DND-41 (cell line): ENCODE measurements at regions not wholly inside any gene's neighbourhood (a gene's known extent, or its start where the extent isn't known, plus 50 kb on each side); places are given as distances from the start of the nearest gene placed in this dataset.

ENCODE experiments used
- ATAC-seq: fragments of 200-7000 bp; cut with Tn5 transposase; 3 replicates; pipeline ENCODE4 v1.9.1; 2021; ENCODE audit warnings: low read depth; ENCODE audit not compliant: insufficient read depth
- DNase-seq: peaks from one replicate; pipeline ENCODE4 v3.0.0-alpha.2; 2020
- H2AFZ ChIP-seq: 2 replicates; pipeline ENCODE4 v1.6.0; 2012; ENCODE audit warnings: low read depth, low read length
- H3K27ac ChIP-seq: 2 replicates; pipeline ENCODE4 v1.5.1; 2012; ENCODE audit warnings: low read length, inconsistent platforms
- H3K27me3 ChIP-seq: fragments of 200-600 bp; sonication (generic); 2 replicates; pipeline ENCODE4 v1.6.0; 2012; ENCODE audit warnings: low read length, mild to moderate bottlenecking, inconsistent platforms; ENCODE audit not compliant: insufficient read depth, poor library complexity
- H3K36me3 ChIP-seq: 2 replicates; pipeline ENCODE4 v1.5.1; 2012; ENCODE audit warnings: low read length, inconsistent platforms; ENCODE audit not compliant: insufficient read depth
- H3K4me1 ChIP-seq: 2 replicates; pipeline ENCODE4 v1.5.1; 2012; ENCODE audit warnings: mild to moderate bottlenecking, low read length; ENCODE audit not compliant: insufficient read depth
- H3K4me2 ChIP-seq: 2 replicates; pipeline ENCODE4 v1.6.0; 2012; ENCODE audit warnings: mild to moderate bottlenecking, moderate library complexity, low read length, inconsistent platforms; ENCODE audit not compliant: insufficient read depth
- H3K4me3 ChIP-seq, 2 experiments: fragments of 200-600 bp in 1 of 2; shearing (Covaris generic) in 1 of 2; 2 replicates each; pipeline ENCODE4 v1.5.1; 2012 to 2016; ENCODE audit warnings: inconsistent platforms in 2 of 2, low read length in 2 of 2, mild to moderate bottlenecking in 2 of 2, low read depth in 1 of 2, moderate library complexity in 1 of 2
- H3K79me2 ChIP-seq: 2 replicates; pipeline ENCODE4 v1.6.0; 2012; ENCODE audit warnings: low read length, inconsistent platforms; ENCODE audit not compliant: insufficient read depth
- H3K9ac ChIP-seq: 2 replicates; pipeline ENCODE4 v1.6.0; 2012; ENCODE audit warnings: low read depth, mild to moderate bottlenecking, inconsistent platforms, low read length, moderate library complexity
- H3K9me3 ChIP-seq: 2 replicates; pipeline ENCODE4 v1.5.1; 2012; ENCODE audit warnings: low read length, moderate library complexity, mild to moderate bottlenecking, inconsistent platforms; ENCODE audit not compliant: insufficient read depth, severe bottlenecking
- H4K20me1 ChIP-seq: 2 replicates; pipeline ENCODE4 v1.6.0; 2012; ENCODE audit warnings: low read length; ENCODE audit not compliant: insufficient read depth
- EZH2 ChIP-seq: IDR thresholded peaks from 3 replicates; pipeline ENCODE4 v1.6.1; 2012; ENCODE audit warnings: borderline replicate concordance, low read depth, mild to moderate bottlenecking, moderate library complexity, low read length, inconsistent platforms; ENCODE audit not compliant: severe bottlenecking
- TF ChIP-seq, protein P1 (sequence below): IDR thresholded peaks from 2 replicates; pipeline ENCODE4 v1.5.1; 2012; ENCODE audit warnings: borderline replicate concordance, low read length, moderate library complexity, mild to moderate bottlenecking; ENCODE audit not compliant: poor library complexity, severe bottlenecking; ENCODE audit errors: extremely low read depth

DNA sequence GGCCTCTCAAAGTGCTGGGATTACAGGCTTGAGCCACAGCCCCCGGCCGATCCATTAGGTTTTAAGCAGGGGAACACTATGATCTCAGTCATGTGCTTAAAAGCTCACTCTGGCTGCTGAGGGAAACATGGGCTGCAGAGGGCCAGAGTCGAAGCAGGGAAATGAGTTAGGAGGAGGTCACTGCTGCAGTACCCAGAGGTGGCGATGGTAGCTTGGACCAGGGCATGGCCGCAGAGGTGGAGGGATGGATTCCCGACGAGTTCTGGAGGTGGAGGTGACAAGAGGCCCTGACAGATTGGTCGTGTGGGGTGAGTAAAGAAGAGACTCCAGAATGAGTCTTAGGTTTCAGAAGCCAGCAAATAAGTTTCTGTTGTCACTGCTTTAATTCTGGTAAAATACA is 54.4 kb upstream of the INCENP start:
- no peak overlapping the region for H3K4me3 ChIP-seq
- H3K79me2 ChIP-seq, result no peaks in the 10 kb centered on the region
- H2AFZ ChIP-seq, result no peak overlapping the region
- ATAC-seq (no peak), DNase-seq (no peak)
- no peaks in the 10 kb centered on the region for H3K36me3 ChIP-seq
- H3K4me1 ChIP-seq, result no peaks in the 10 kb centered on the region
- no peak overlapping the region for H3K4me2 ChIP-seq
- H3K9ac ChIP-seq, result no peak overlapping the region
- no peaks in the 10 kb centered on the region for H3K9me3 ChIP-seq
- no peaks in the 10 kb centered on the region for H3K27me3 ChIP-seq
- TF ChIP-seq, protein P1, sequence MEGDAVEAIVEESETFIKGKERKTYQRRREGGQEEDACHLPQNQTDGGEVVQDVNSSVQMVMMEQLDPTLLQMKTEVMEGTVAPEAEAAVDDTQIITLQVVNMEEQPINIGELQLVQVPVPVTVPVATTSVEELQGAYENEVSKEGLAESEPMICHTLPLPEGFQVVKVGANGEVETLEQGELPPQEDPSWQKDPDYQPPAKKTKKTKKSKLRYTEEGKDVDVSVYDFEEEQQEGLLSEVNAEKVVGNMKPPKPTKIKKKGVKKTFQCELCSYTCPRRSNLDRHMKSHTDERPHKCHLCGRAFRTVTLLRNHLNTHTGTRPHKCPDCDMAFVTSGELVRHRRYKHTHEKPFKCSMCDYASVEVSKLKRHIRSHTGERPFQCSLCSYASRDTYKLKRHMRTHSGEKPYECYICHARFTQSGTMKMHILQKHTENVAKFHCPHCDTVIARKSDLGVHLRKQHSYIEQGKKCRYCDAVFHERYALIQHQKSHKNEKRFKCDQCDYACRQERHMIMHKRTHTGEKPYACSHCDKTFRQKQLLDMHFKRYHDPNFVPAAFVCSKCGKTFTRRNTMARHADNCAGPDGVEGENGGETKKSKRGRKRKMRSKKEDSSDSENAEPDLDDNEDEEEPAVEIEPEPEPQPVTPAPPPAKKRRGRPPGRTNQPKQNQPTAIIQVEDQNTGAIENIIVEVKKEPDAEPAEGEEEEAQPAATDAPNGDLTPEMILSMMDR, result no peak
- no peak for TF ChIP-seq EZH2
- H3K27ac ChIP-seq, result no peak overlapping the region
- H4K20me1 ChIP-seq, result no peaks in the 10 kb centered on the region

DNA sequence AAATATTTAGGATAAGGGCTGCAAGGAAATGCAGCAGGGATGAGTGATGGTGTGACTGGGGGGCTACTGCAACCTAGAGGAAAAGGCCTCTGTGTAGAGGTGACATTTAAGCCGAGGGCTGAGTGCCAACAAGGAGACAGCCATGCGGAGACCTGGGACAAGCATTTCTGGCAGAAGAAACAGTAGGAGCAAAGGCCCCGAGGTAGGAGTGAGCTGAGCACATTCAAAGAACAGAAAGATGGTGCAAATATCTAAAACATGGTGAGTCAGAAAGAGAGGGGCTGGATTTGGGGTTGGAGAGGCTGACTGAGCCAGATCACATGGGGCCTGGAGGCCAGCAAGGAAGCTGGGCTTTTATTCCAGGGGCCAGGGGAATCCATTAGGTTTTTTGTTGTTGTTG is 55.1 kb upstream of the INCENP start:
- H3K27me3 ChIP-seq, result peaks cover 4% of the 10 kb centered on the region
- no peak overlapping the region for H3K4me3 ChIP-seq
- no peak overlapping the region for H2AFZ ChIP-seq
- H3K36me3 ChIP-seq, result no peaks in the 10 kb centered on the region
- no peaks in the 10 kb centered on the region for H3K9me3 ChIP-seq
- no peaks in the 10 kb centered on the region for H3K79me2 ChIP-seq
- no peaks in the 10 kb centered on the region for H3K4me1 ChIP-seq
- no peak for ATAC-seq
- no peak overlapping the region for H3K4me2 ChIP-seq
- no peak for DNase-seq
- no peak overlapping the region for H3K27ac ChIP-seq
- TF ChIP-seq, protein P1, result no peak
- TF ChIP-seq EZH2, result no peak
- no peaks in the 10 kb centered on the region for H4K20me1 ChIP-seq
- H3K9ac ChIP-seq, result no peak overlapping the region

DNA sequence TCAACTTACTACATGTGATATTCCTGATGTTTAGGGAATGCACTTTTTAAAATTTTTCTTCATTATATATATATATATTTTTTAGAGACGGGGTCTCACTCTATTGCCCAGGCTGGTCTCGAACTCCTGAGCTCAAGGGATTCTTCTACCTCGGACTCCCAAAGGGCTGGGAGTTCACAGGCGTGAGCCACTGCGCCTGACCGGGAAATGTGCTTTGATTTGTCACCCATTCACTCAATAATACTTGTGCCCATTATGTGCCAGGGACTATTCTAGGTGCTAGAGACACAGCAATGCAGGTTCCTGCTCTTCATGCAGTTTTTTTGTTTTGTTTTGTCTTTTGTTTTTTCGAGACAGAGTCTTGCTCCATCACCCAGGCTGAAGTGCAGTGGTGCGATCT is 56.1 kb upstream of the INCENP start:
- Histone ChIP-seq H4K20me1 (no peaks in the 10 kb centered on the region), H3K4me2 (no peak overlapping the region), H3K9me3 (no peaks in the 10 kb centered on the region), H3K9ac (no peak overlapping the region), H3K79me2 (no peaks in the 10 kb centered on the region), H2AFZ (no peak overlapping the region), H3K4me1 (no peaks in the 10 kb centered on the region), H3K4me3 (no peak overlapping the region), H3K27me3 (peaks cover 4% of the 10 kb centered on the region), H3K36me3 (no peaks in the 10 kb centered on the region), H3K27ac (no peak overlapping the region)
- DNase-seq, result no peak
- no peak for TF ChIP-seq EZH2
- TF ChIP-seq, protein P1, result no peak
- ATAC-seq, result no peak

DNA sequence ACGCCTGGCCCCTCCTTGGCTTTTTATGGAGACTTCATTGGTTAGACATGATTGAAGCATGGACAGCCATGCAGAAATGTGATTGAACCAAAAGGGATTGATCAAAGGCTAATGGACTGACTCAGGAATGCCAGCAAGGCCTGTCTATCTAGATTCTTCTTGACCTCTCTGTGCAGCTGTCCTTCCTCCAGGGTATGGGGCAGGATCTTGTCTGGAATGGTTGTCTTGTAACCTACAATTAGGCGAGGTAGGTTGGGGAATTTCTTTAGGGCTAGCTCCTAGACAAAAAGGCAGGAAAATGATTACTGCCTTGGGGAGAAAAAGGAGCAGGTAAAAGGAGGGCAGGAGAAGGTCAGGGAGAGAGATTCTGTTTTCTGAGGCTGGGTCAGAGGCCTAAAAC is 59.6 kb upstream of the INCENP start:
- H3K9me3 ChIP-seq, result no peaks in the 10 kb centered on the region
- no peak overlapping the region for H3K4me3 ChIP-seq
- no peaks in the 10 kb centered on the region for H3K79me2 ChIP-seq
- no peaks in the 10 kb centered on the region for H3K36me3 ChIP-seq
- H4K20me1 ChIP-seq, result no peaks in the 10 kb centered on the region
- H2AFZ ChIP-seq, result no peak overlapping the region
- H3K4me1 ChIP-seq, result no peaks in the 10 kb centered on the region
- TF ChIP-seq, protein P1, result no peak
- no peak for TF ChIP-seq EZH2
- ATAC-seq, result no peak
- no peak overlapping the region for H3K9ac ChIP-seq
- H3K27ac ChIP-seq, result no peak overlapping the region
- no peak for DNase-seq
- H3K4me2 ChIP-seq, result no peak overlapping the region
- peaks cover 4% of the 10 kb centered on the region for H3K27me3 ChIP-seq
